Neural cell (in vitro differentiated cells): ENCODE measurements at regions not wholly inside any gene's neighbourhood (a gene's known extent, or its start where the extent isn't known, plus 50 kb on each side); places are given as distances from the start of the nearest gene placed in this dataset.
"Not testable (repeated sequence)": the region's sequence is repeated elsewhere in the genome, so short reads cannot be mapped to it uniquely, and the experiment has no call there.

Source experiments
- H2AFZ ChIP-seq: fragments of 200-600, 300-800 bp; sonication (generic), shearing (Covaris generic); 2 replicates; pipeline ENCODE4 v1.6.0; 2014; ENCODE audit warnings: low read depth, mild to moderate bottlenecking, antibody characterized with exemption, low read length, moderate library complexity
- H3F3A ChIP-seq: fragments of 200-600 bp; shearing (Covaris generic); 2 replicates; pipeline ENCODE4 v1.6.1; 2016; ENCODE audit warnings: mild to moderate bottlenecking, moderate library complexity, mixed read lengths, antibody characterized with exemption, low read length; ENCODE audit not compliant: insufficient read depth, poor library complexity, severe bottlenecking
- H3K27ac ChIP-seq: fragments of 200-600, 300-800 bp; sonication (generic), shearing (Covaris generic); 2 replicates; pipeline ENCODE4 v1.5.1; 2014; ENCODE audit warnings: mild to moderate bottlenecking, low read length, moderate library complexity
- H3K27me3 ChIP-seq: fragments of 300-800, 200-600 bp; sonication (generic), shearing (Covaris generic); 2 replicates; pipeline ENCODE4 v1.6.0; 2014; ENCODE audit warnings: mild to moderate bottlenecking, low read depth, low read length, moderate library complexity; ENCODE audit not compliant: insufficient read depth
- H3K36me3 ChIP-seq: fragments of 300-800, 200-600 bp; sonication (generic), shearing (Covaris generic); 2 replicates; pipeline ENCODE4 v1.5.1; 2014; ENCODE audit warnings: mild to moderate bottlenecking, antibody characterized with exemption, low read length, moderate library complexity; ENCODE audit not compliant: insufficient read depth
- H3K4me2 ChIP-seq: fragments of 300-800, 200-600 bp; sonication (generic), shearing (Covaris generic); 2 replicates; pipeline ENCODE4 v1.6.0; 2014; ENCODE audit warnings: mild to moderate bottlenecking, low read length
- H3K4me3 ChIP-seq: fragments of 300-800, 200-600 bp; sonication (generic), shearing (Covaris generic); 2 replicates; pipeline ENCODE4 v1.5.1; 2014; ENCODE audit warnings: mild to moderate bottlenecking, low read length, moderate library complexity
- H3K79me2 ChIP-seq: fragments of 200-600 bp; shearing (Covaris generic); replicated peaks from 2 replicates; pipeline ENCODE4 v1.6.0; 2014; ENCODE audit warnings: mild to moderate bottlenecking, low read length, moderate library complexity; ENCODE audit not compliant: insufficient read depth
- H3K9ac ChIP-seq: fragments of 300-800, 200-600 bp; sonication (generic), shearing (Covaris generic); 2 replicates; pipeline ENCODE4 v1.6.1; 2016; ENCODE audit warnings: mild to moderate bottlenecking, low read length, mixed read lengths
- H3K9me2 ChIP-seq: fragments of 200-600 bp; shearing (Covaris generic); 2 replicates; pipeline ENCODE4 v1.6.1; 2016; ENCODE audit warnings: mild to moderate bottlenecking, low read length, mixed read lengths; ENCODE audit not compliant: insufficient read depth
- H3K9me3 ChIP-seq: fragments of 200-600, 300-800 bp; sonication (generic), shearing (Covaris generic); 2 replicates; pipeline ENCODE4 v1.6.1; 2016; ENCODE audit warnings: mild to moderate bottlenecking, mixed run types, low read length, moderate library complexity, mixed read lengths
- H4K20me1 ChIP-seq: fragments of 200-600 bp; shearing (Covaris generic); 2 replicates; pipeline ENCODE4 v1.6.1; 2016; ENCODE audit warnings: mild to moderate bottlenecking, mixed run types; ENCODE audit not compliant: insufficient read depth
- CTCF ChIP-seq: fragments of 450-650 bp; IDR thresholded peaks from 2 replicates; pipeline ENCODE4 v1.5.1; 2014; ENCODE audit warnings: antibody characterized with exemption, mild to moderate bottlenecking, moderate library complexity; ENCODE audit not compliant: poor library complexity, severe bottlenecking
- EP300 ChIP-seq: fragments of 450-650 bp; conservative IDR thresholded peaks from 2 replicates; pipeline ENCODE4 v1.6.1; 2014; ENCODE audit warnings: antibody characterized with exemption, mild to moderate bottlenecking, moderate library complexity; ENCODE audit not compliant: poor library complexity, severe bottlenecking
- EZH2 ChIP-seq: fragments of 200-600, 300-800 bp; shearing (Covaris generic), sonication (generic); IDR thresholded peaks from 2 replicates; pipeline ENCODE4 v1.6.1; 2014; ENCODE audit warnings: antibody characterized with exemption, low read length, borderline replicate concordance, mild to moderate bottlenecking; ENCODE audit not compliant: insufficient read depth, poor library complexity, severe bottlenecking
- MXI1 ChIP-seq: fragments of 450-650 bp; conservative IDR thresholded peaks from 2 replicates; pipeline ENCODE4 v1.6.1; 2014; ENCODE audit warnings: antibody characterized with exemption, mild to moderate bottlenecking; ENCODE audit not compliant: poor library complexity, severe bottlenecking
- POLR2AphosphoS5 ChIP-seq: IDR thresholded peaks from 2 replicates; pipeline ENCODE4 v1.6.1; 2012
- RAD21 ChIP-seq: fragments of 450-650 bp; conservative IDR thresholded peaks from 2 replicates; pipeline ENCODE4 v1.6.1; 2014; ENCODE audit warnings: antibody characterized with exemption, mild to moderate bottlenecking, moderate library complexity
- REST ChIP-seq: IDR thresholded peaks from 2 replicates; pipeline ENCODE4 v1.6.1; 2012; ENCODE audit warnings: borderline replicate concordance
- SMC3 ChIP-seq: fragments of 450-650 bp; conservative IDR thresholded peaks from 2 replicates; pipeline ENCODE4 v1.6.1; 2014; ENCODE audit warnings: antibody characterized with exemption, mild to moderate bottlenecking, moderate library complexity; ENCODE audit not compliant: poor library complexity
- TAF1 ChIP-seq: IDR thresholded peaks from 2 replicates; pipeline ENCODE4 v1.6.1; 2012; ENCODE audit warnings: low read depth

GRCh38 chr2:14903709-14904374, 271.3 kb downstream of the LRATD1 start:
- H3F3A ChIP-seq: no peaks in the 10 kb centered on the region
- no peaks in the 10 kb centered on the region for H3K9me3 ChIP-seq
- no peaks in the 10 kb centered on the region for H3K9me2 ChIP-seq
- no peak overlapping the region for H3K9ac ChIP-seq
- no peak overlapping the region for H3K4me2 ChIP-seq
- peak; percentile 37 for TF ChIP-seq CTCF
- TF ChIP-seq EP300: no peak
- no peak for TF ChIP-seq MXI1
- no peak for TF ChIP-seq REST
- no peak for TF ChIP-seq RAD21
- no peaks in the 10 kb centered on the region for H3K36me3 ChIP-seq
- no peaks in the 10 kb centered on the region for H3K79me2 ChIP-seq
- H3K27me3 ChIP-seq: no peaks in the 10 kb centered on the region
- no peak overlapping the region for H3K27ac ChIP-seq
- H2AFZ ChIP-seq: no peak overlapping the region
- H4K20me1 ChIP-seq: no peaks in the 10 kb centered on the region
- no peak overlapping the region for H3K4me3 ChIP-seq

GRCh38 chr2:14904378-14904777, 271.9 kb downstream of the LRATD1 start:
- H4K20me1 ChIP-seq, H3F3A ChIP-seq, H3K36me3 ChIP-seq, H3K9ac ChIP-seq, H3K4me3 ChIP-seq, H3K9me3 ChIP-seq, H3K27me3 ChIP-seq, H2AFZ ChIP-seq, H3K9me2 ChIP-seq, H3K79me2 ChIP-seq, H3K4me2 ChIP-seq, H3K27ac ChIP-seq: not testable (repeated sequence)

GRCh38 chr2:14905571-14905970, 273.1 kb downstream of the LRATD1 start:
- H3F3A ChIP-seq: no peaks in the 10 kb centered on the region
- H3K9ac ChIP-seq: no peak overlapping the region
- H4K20me1 ChIP-seq: no peaks in the 10 kb centered on the region
- no peak overlapping the region for H3K4me2 ChIP-seq
- no peaks in the 10 kb centered on the region for H3K79me2 ChIP-seq
- no peak for TF ChIP-seq MXI1
- no peak for TF ChIP-seq EZH2
- no peak for TF ChIP-seq TAF1
- no peak for TF ChIP-seq CTCF
- no peak for TF ChIP-seq RAD21
- TF ChIP-seq POLR2AphosphoS5: no peak
- no peak for TF ChIP-seq REST
- TF ChIP-seq EP300: no peak
- TF ChIP-seq SMC3: no peak
- no peaks in the 10 kb centered on the region for H3K27me3 ChIP-seq
- no peak overlapping the region for H3K4me3 ChIP-seq
- no peak overlapping the region for H2AFZ ChIP-seq
- H3K9me3 ChIP-seq: no peaks in the 10 kb centered on the region
- H3K36me3 ChIP-seq: no peaks in the 10 kb centered on the region
- H3K27ac ChIP-seq: no peak overlapping the region
- H3K9me2 ChIP-seq: no peaks in the 10 kb centered on the region
